ENCODE measurements at regions not wholly inside any gene's neighbourhood (a gene's known extent, or its start where the extent isn't known, plus 50 kb on each side); places are given as distances from the start of the nearest gene placed in this dataset.
A peak's percentile ranks its signal among the peaks of the same experiment; 100 is the strongest.

DNA sequence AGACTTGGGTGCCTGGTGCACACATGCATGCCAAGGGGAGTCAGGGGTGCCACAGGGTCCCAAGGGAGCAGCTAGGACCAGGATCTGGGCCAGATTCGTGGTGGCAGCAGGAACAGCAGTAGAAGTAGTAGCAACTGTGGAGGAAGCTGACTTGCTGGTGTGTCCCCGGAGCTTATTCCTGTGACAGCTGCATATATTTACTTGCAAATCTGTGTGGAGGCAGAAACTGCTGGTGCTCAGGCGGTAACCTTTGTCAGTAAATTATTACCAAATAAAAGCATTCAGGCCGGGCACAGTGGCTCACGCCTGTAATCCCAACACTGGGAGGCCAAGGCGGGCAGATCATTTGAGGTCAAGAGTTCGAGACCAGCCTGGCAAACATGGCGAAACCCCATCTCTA, 67.4 kb upstream of the RAB18 start:
- no peaks in the 10 kb centered on the region for H3K9me3 Mint-ChIP-seq
- no peak overlapping the region for H3K27ac Mint-ChIP-seq
- H3K4me3 Mint-ChIP-seq, result no peak overlapping the region
- no peak for DNase-seq
- H3K36me3 Mint-ChIP-seq (ENCODE audit: low read depth), result no peaks in the 10 kb centered on the region
- H3K4me1 Mint-ChIP-seq, result no peaks in the 10 kb centered on the region
- no peak for TF ChIP-seq CTCF (IDR thresholded peaks at IDR 0.05)
- peaks cover 4% of the 10 kb centered on the region for H3K27me3 Mint-ChIP-seq (ENCODE audit: low read depth, poor library complexity)

GRCh38 chr10:27433976-27434375, 70.1 kb upstream of the RAB18 start:
- no peak for DNase-seq
- no peak for TF ChIP-seq CTCF (IDR thresholded peaks at IDR 0.05)
- Mint-ChIP-seq H3K36me3 (ENCODE audit: low read depth) (no peaks in the 10 kb centered on the region), H3K27me3 (ENCODE audit: low read depth, poor library complexity) (no peaks in the 10 kb centered on the region), H3K27ac (no peak overlapping the region), H3K4me3 (no peak overlapping the region), H3K4me1 (no peaks in the 10 kb centered on the region), H3K9me3 (no peaks in the 10 kb centered on the region)

DNA sequence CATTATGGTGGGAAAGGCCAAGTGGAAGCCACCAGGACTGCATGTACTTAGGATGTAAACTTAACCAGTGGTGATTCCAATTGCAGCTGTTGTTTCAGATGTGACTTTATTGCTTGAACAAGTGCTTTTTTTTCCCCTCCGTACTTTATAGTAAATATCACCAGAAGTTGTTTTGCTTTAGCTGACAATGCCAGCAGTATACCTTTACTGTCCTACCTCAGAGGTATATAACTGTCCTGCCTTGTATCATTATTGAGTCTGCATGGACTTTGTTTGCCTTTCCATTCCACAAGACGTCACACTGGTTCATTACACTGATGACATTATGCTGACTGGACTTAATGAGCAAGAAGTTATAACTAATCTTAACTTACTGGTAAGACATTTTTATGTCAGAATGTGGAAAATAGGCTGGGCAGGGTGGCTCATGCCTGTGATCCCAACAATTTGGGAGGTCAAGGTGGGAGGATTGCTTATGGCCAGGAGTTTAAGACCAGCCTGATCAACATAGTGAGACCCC, 77.1 kb upstream of the RAB18 start:
- no peak for DNase-seq
- H3K4me3 Mint-ChIP-seq, result no peak overlapping the region
- H3K27ac Mint-ChIP-seq, result no peak overlapping the region
- H3K4me1 Mint-ChIP-seq, result no peaks in the 10 kb centered on the region
- TF ChIP-seq CTCF (IDR thresholded peaks at IDR 0.05), result no peak
- no peaks in the 10 kb centered on the region for H3K36me3 Mint-ChIP-seq (ENCODE audit: low read depth)
- H3K9me3 Mint-ChIP-seq, result peaks cover 14% of the 10 kb centered on the region
- H3K27me3 Mint-ChIP-seq (ENCODE audit: low read depth, poor library complexity), result peaks cover 5% of the 10 kb centered on the region

DNA sequence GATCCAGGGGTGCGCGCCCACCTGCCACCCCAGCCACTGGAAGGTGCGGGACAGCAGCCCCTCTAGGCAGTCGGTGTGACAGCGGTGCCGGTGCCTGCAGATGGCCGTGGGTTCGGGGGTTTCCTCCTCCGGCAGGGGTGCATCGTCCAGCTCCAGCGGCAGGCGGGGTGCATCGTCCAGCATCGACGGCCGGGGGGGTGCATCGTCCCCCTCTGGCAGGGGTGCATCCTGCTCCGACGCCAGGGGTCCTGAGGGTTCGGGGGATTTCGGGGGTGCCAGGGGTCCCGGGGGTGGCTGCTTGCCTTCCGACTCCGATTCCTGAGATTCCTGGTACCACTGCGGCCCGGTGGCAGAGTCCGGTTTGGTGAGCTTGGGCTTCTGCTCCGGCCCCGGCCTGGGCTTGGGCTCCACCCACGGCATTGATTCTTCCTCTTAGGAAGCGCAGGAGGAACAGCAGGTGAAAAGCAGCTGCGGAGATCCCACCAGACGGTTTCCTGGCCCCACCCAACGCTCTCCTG, 90.2 kb upstream of the RAB18 start:
- Mint-ChIP-seq H3K4me3 (no peak overlapping the region), H3K36me3 (ENCODE audit: low read depth) (no peaks in the 10 kb centered on the region), H3K27ac (no peak overlapping the region), H3K27me3 (ENCODE audit: low read depth, poor library complexity) (peaks cover 2% of the 10 kb centered on the region), H3K9me3 (peaks cover 18% of the 10 kb centered on the region), H3K4me1 (no peaks in the 10 kb centered on the region)
- TF ChIP-seq CTCF (IDR thresholded peaks at IDR 0.05), result no peak
- DNase-seq, result peak; percentile 3

DNA sequence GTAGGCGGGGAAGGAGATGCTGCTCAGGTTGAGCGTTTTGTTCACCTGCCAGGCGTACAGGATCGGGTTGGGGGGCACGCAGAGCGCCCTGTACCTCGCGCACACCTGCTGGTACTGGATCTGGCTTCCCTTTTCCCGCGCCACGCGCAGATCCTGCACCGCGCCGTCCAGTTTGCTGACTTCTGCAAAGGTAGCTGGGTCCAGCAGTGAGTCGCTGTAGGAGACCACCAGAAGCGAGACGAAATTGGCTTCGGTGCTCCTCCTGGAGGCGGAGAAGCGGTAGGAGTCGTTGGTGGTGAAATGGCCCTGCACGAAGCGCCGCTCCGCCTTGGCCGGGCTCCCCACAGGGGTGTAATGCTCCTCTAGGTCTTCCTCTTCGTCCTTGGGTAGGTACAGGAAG, 90.7 kb upstream of the RAB18 start:
- no peaks in the 10 kb centered on the region for H3K4me1 Mint-ChIP-seq
- no peaks in the 10 kb centered on the region for H3K36me3 Mint-ChIP-seq (ENCODE audit: low read depth)

More for the DNA sequence above, 90.7 kb upstream of the RAB18 start:
- no peak overlapping the region for H3K27ac Mint-ChIP-seq
- TF ChIP-seq CTCF (IDR thresholded peaks at IDR 0.05), result no peak
- DNase-seq, result no peak
- H3K4me3 Mint-ChIP-seq, result no peak overlapping the region
- H3K27me3 Mint-ChIP-seq (ENCODE audit: low read depth, poor library complexity), result peaks cover 2% of the 10 kb centered on the region
- H3K9me3 Mint-ChIP-seq, result peaks cover 16% of the 10 kb centered on the region
